Activated T-helper 9 cell treated with anti-CD3 and anti-CD28 coated beads, Interleukin-2, amount 50 U/mL, for 16 hours (primary cell): ENCODE measurements at regions not wholly inside any gene's neighbourhood (a gene's known extent, or its start where the extent isn't known, plus 50 kb on each side); places are given as distances from the start of the nearest gene placed in this dataset.
"Not testable (repeated sequence)": the region's sequence is repeated elsewhere in the genome, so short reads cannot be mapped to it uniquely, and the experiment has no call there.

Source experiments
- DNase-seq: peaks from one replicate; pipeline ENCODE4 v3.0.0-alpha.2; 2020; ENCODE audit warnings: low read depth

DNA sequence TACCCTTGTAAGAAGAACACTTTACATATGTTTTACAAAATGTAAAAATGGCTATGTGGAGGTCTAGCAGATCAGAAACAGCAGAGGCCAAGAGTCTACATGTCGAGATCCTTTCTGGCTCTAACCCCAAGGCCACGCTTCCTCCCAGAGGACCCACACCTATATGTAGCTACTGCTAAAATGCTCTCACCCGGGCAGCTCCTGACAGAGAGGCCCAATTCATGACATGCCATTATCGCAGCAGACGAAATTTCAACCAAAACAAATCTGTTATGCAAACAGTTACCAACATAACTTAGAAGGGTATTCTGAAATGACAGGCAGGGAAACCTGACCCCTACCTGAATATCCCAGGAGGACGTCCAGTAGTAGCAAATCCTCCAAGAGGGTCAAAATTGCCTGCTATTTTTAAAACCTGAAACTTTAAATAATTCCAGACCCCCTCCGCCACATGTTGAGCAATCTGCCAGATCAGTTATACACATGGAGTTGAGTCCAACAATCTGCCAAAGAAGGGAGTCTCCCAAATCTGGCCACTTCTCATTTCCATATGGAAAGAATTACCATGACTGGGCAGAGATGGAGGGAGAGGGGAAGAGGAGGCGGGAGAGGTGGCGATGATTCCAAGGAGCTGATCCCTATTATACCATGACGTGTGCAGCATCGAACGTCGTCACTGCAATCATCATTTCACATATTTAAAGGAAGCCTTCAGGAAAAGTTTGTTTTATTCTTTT is 192.9 kb upstream of the TBL1X start:
- DNase-seq, result no peak

DNA sequence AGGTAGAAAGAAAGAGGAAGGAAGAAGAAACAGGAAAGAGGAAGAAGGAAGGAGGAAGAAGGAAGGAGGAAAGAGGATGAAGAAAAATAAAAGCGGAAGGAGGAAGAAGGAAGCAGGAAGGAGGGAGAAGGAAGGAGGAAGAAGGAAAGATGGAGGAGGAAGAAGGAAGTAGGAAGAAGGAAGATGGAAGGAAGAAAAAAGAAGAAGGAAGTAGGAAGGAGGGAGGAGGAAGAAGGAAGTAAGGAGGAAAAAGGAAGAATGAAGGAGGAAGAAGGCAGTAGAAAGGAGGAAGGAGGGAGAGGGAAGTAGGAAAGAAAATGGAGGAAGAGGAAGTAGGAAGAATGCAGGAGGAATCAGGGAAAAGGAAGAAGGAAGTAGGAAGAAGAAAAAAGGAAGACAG is 191.1 kb upstream of the TBL1X start:
- DNase-seq, result no peak

DNA sequence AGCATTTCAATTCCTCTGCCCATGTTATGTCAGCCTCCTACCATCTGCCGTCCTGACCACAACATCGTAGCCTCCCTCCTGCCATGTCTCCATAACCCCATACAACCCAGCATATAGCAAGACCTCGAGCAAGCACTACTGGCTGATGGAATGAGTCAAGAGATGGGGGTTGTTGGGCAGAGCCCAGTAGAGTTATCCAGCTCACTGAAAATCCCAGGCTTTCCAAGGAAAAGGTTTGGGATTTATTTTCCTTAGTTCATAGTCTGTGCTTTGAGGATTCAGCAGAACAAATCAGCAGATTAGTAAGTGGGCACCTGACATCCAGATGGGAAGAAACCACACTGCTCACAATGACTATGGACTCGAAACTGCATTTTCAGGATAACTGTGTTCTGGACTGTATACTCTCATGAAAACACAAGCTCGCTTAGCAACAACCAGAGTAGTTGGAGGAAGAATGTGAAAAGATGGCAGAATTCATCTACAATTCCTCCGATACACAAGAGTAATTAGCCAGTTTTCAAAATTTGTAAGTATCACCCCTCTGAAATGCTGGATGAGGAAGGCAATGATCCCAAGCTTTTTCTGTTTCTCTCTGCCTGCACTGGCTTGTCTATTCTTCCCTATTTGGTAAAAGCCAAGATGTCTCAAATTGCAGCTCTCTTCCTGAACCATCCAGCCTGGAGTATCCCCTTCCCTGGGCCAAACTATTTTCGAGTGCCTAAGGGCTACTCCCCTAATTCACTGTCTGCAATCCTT is 186.2 kb upstream of the TBL1X start:
- no peak for DNase-seq

DNA sequence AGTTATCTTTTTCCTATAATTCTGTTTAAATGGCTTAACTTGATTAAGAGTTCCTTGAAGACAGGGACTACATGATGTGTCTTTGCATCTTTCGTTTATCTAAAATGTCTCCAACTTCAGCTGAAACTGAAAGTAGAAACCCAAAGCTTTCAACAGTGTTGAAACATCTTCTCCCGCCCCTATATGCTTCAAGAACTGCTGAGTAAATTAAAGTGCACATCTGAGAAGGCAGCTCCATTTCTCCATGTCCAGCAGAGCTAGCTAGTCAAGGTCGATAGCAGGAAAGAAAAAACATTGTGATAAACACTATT is 185.7 kb upstream of the TBL1X start:
- no peak for DNase-seq

DNA sequence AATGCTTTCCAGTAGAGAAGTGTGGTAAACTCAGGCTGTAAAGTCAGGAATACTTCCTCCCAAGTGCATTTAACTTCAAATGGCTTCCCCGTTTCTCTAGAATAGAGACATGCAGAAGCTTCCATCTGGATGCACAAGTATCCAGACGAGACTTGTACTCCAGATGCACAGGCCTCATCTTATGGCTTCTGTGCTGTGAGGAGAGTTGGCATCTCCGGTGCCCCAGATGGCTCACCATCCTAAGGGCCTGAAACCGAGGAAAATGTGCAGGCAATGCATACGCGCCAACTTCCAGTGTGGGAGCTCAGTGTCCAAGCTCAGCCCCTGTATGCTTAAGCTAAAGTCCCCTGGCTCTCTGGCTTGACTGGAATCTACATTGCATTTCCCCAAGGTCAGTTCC is 184.0 kb upstream of the TBL1X start:
- no peak for DNase-seq

DNA sequence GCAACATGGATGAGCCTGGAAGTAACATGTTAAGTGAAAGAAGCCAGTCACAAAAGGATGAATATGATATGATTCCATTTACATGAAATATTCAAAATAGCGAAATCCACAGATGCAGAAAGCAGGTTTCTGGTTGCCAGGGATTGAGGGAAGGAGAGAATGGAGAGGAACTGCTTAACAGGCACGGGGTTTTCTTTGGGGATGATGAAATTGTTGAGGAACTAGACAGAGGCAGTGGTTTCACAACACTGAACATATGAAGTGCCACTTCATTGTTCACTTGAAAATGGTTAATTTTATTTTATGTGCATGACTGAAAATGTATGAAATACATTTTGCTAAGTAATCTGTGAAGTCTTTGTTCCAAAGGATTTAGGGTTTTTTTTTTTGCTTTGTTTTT is 182.5 kb upstream of the TBL1X start:
- no peak for DNase-seq

DNA sequence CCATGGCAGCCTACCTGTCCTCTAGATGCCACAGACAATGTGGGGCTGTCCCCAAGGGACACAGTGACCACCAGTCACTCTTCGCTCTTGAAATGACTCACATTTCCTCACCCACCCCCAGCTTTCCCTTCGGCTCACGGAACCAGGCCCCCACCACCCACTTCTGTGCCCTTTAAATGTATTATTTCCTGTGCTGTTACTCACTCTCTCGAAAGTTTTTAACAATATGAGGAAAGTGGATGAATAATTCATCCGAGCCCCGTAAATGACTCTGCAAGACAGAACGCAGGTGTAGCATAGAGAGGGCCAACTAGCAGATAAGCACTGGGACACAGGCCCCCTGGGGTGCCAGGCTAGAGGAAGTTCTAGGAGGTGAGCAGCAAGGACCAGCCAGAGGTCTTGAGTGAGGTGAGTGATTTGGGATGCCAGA is 179.5 kb upstream of the TBL1X start:
- peak; percentile 55 for DNase-seq

DNA sequence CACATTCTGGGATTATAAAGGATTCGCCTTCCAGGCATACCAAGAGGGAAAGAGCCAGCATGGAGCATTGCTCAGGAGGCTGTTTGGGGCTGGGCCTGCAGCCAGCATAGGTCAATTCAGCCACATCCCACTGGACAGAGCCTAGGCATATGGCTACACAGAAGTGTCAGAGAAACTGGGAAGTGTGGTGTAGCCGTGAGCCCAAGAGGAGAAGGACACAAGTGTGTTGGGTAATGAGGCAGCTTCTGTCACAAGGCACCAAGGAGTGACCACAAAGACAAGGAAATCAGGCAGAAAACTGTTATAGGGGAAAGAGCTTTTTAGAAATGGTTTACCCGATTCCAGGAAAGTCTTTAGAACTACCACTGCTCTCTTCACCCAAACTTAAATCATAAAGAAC is 178.6 kb upstream of the TBL1X start:
- DNase-seq, result no peak

DNA sequence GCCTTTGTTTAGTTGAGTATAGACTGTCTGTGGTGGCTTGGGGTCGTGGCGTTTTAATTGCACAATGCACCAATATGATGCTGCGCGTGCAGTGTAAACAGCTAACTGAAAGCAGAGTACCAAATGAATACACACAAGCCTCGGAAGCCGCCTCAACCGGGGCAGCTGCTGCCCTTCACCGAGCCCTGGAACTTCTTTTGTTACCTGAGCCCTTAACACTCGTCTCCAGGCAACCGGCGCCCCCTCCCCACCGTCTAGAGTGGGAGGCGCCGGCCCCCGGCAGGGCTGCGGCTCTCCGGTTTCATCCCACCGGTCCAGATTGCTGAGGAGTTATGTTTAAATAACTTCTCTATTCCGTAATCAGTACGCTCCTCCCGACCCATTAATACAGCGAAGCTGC is 173.2 kb upstream of the TBL1X start:
- no peak for DNase-seq

DNA sequence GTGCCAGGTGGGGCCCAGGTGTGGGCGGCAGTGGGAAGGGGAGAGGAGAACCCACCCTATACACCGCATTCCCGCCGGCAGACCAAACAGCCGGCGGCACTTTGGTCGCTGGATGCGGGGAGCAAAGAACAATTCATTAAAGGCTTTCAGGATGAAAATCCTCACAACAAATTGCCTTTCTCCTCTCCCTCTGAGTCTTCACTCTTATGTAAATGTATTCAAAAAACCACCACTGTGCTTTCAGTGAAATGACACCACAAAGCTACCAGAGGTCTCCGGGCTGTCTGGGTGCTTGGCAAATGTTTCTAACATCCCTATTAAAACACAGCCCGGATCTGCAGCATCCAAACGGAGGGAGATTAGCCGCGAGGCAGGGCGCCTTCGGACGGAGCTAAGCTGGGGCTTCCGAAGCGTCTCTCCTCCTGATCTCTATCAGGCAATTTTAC is 171.8 kb upstream of the TBL1X start:
- DNase-seq, result no peak

DNA sequence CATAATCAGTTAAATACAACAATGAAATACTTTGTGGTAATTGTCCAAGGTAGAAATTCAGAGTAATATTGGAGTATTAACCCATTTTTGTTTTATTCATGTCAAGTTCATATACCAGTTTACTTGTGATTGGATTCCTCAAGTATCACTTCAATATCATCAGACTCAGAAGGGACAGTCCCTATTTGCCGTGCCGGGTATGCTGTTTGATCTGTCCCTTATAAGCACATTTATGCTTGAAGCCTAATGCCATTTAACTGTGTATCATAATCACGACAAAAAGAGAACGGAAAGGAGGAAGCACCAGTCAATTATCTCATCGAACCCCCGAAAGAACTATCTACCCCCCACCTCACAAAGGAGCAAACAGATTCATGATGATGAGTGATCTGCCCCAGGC is 171.0 kb upstream of the TBL1X start:
- no peak for DNase-seq

DNA sequence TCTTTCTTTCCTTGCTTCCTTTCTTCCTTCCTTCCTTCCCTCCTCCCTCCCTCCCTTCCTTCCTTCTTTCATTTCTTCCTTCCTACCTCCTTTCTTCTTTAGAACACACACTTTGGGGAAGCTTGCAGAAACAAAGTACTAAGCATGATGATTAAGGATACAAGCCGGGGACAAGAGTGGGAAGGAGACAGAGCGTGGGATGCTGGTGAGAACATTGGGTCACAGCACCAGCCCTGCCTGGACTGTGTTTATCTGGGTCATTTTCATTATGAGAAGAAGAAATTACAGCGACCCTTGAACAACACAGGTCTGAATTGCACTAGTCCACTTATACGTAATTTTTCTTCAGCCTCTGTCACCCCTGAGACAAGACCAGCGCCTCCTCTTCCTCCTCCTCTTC is 169.3 kb upstream of the TBL1X start:
- DNase-seq, result no peak

DNA sequence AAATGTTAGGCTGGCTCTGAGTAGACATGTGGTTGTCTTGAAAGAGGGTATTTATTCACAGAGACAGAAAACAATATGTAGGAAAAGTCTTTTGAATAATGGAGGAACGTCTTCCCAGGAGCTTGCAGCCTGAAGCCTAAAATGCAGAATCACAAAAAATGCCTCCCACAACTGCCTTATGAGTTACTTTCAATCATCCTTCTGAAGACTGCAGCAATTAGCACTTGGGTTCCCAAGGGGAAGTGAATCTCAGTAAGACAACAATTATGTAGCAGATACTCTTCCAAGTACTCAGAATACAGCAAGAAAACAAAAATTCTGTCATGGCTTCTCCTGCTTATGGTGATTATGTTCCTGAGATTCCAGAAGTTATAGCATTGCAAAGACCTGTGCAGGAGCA is 166.6 kb upstream of the TBL1X start:
- no peak for DNase-seq

DNA sequence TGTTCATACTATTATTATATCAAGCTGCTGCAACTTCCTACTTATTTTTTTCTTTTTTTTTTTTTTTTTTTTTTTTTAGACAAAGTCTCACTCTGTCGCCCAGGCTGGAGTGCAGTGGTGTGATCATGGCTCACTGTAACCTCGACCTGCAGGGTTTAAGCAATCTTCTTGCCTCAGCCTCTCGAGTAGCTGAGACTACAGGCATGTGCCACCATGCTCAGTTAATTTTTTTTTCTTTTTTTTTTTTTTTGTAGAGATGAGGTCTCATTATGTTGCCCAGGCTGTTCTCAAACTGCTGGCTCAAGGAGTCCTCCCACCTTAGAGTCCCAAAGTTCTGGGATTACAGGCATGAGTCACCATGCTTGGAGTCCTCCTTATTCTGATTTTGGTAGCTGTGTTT is 165.2 kb upstream of the TBL1X start:
- not testable (repeated sequence) for DNase-seq

DNA sequence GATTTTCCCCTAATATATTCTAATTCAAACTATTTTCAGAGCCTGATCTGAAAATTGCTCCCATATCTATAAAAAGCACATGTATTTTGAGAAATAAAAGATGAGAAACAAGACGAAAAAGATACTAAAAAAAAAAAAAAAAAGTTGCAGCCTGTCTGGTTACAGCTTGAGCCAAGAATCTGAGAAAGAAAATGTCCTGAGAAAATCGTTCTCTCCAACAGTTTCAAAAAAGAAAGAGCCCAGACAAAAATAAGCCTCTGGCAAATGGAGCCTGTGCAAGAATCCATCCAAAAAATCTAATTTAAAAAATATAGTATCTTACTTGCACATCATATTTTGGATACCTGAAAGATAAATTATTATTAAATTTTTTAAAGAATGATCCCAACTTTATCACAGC is 163.0 kb upstream of the TBL1X start:
- DNase-seq, result no peak

DNA sequence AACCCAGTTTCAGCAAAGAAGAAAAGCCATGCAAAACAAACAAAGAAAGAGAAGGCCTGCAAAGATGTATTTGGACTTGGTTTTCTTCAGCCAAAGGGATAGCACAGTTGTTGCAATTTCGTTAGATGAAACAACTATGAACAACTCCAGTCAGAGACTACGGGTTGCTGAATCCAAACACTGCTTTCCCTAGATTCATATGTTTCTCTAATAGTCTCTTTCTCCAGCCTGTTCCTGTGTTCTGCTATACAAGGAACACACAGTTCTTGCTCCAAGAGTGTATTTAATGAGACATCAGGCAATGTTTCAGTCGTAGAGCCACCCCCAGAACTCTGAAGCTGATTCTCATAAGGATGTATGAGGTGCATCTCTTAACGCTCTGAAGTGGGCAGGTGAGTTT is 162.5 kb upstream of the TBL1X start:
- no peak for DNase-seq

DNA sequence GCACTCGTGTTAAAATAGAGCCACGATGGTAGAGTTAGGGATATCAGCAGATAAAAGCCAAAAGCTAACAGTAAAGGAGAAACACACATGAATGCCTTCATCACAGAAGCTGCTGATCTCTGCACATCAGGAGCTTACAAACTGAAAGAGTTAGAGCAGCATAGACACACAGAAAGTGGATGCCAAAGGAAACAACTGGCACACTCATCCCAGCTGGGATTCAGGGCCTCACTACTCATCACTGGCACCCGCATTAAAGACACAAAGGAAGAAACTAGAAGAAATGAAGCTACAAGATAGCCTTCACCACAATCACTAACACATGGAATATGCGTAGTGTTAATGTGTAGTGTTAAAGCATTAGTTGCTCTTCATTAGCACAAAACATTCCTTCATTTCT is 156.4 kb upstream of the TBL1X start:
- no peak for DNase-seq

DNA sequence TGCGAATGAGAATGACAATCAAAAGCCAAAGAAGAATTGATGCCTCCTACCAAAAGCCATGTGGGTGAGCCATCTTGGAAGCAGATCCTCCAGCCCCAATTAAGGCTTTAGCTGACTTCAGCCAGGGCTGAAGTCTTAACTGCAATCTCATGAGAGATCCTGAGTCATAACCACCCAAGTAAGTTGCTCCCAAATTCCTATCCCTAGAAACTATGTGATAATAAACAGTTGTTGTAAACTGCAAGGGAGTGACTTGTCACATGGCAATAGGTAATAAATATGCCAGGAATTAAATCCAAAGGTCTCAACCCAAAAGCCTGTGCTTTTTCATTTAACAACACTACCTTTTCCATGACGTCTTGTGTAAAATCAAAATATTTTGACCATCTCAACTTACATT is 154.2 kb upstream of the TBL1X start:
- no peak for DNase-seq

DNA sequence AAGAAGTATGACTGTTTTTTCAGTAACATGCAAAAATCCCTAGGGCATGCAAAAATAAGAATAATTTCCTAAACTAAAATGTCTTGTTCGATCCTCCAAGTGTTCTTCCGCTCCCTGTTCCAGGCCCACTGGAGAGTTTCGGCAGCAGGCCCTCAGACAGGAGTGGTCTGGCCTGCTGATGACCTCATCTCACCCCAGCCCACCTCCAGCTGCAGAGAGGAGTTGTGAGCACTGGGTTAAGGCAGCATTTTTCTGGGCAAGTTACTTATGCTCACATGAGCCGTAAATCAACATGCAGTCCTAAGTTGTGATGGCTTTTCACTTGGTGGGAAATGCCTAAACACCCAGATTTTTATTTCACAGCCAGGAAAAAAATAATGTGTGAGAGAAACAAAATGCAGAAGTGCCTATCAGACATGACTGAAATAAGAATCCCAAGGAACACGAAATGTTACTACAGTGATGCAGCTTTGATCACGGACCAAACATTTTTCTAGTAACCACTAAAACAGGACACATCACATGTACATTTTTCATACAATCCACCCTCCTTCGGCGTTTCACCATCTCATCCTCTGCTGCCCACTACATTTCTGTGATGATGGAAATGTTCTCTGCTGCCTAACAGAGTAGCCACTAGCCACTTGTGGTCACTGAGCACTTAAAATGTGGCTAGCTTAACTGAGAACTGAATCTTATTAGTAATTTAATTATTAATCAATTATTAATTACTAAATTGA is 153.3 kb upstream of the TBL1X start:
- no peak for DNase-seq

DNA sequence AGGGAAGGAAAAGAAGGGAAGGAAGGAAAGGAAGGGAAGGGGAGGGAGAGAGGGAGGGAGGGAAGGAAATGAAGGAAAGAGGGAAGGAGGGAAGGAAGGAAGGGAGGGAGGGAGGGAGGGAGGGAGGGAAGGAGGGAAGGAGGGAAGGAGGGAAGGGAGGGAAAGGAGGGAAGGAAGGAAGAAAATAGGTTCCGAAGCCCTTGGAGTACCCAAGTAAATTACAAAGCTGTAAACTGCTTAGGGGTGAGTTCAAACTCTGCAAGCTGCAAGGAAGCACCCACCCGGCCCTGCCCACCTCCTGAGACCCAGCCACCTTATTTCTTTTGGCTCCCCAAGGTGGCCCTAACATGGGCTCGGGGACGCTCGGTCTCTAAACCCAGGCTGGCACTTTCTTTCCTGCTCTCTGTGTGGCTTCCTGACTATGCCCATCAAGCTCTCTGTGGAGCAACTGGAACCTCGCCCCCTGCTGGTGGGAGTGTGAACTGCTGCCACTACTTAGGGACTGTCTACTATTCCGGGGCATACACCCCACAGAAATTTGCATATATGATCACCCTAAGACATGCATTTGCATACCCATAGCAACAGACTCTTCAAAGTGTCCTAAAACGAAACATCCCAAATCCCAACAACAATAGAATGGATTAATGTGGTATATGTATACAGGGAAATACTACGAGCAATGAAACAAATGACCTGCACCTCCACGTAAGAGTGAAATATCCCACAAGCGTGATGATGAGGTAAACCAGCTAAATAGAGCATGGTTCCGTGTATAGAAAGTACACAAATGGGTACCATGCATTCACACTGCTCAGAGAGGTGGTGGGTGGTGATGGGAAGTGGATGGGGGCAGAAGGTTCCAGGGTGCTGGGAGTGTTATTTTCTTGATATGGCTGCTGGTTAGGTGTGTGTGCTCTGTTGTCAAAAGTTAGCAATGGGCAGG is 151.7 kb upstream of the TBL1X start:
- peak; percentile 74 for DNase-seq

DNA sequence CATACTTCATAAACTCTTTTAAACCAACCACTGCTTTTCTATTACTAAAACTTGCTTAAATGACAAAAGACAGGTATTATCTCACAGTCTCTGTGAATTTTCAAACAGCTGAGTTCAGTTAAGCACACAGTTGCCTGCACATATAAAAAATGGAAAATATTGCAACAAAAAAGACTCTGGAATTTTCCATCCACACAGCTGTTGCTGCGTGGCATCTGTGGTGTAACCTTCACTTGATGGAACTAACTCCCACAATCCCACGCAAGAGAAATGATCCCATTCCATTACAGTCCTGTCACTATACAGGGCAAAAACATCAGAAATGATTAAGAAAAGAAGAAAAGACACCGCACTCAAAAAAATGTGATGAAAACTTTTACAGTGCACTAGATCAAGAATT is 149.8 kb upstream of the TBL1X start:
- no peak for DNase-seq

DNA sequence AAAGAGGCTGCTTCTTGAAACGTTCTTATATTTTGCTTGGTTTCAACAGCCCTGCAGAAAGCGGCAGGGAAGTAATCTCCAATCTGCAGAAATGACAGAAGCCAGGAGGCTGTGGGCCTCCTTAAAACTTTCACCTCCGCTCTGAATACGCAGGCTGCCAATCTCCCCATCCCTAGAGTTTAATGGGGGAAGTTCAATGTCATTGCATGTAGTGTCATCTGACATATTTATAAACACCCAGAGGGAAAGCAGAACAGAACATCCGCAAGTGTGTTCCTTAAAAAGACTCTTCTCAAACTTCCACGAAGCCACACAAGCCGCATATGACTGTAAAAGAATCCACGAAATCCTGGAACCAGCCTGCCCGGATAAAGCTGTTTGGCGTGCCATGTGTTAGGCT is 148.8 kb upstream of the TBL1X start:
- no peak for DNase-seq
